ENCODE measurements at regions not wholly inside any gene's neighbourhood (a gene's known extent, or its start where the extent isn't known, plus 50 kb on each side); places are given as distances from the start of the nearest gene placed in this dataset.

GRCh38 chr20:17872434-17872833, 96.2 kb downstream of the SNX5 start:
- TF ChIP-seq CTCF (conservative IDR thresholded peaks at IDR 0.05; ENCODE audit: low read depth, low read length) = no peak
- DNase-seq (ENCODE audit: low read depth) = no peak
- no peak overlapping the region for H3K4me3 ChIP-seq (ENCODE audit: low read depth, low read length)

GRCh38 chr20:17871886-17872285, 96.7 kb downstream of the SNX5 start:
- no peak for TF ChIP-seq CTCF (conservative IDR thresholded peaks at IDR 0.05; ENCODE audit: low read depth, low read length)
- H3K4me3 ChIP-seq (ENCODE audit: low read depth, low read length) = no peak overlapping the region
- DNase-seq (ENCODE audit: low read depth) = no peak

GRCh38 chr20:17871181-17871580, 97.4 kb downstream of the SNX5 start:
- no peak for TF ChIP-seq CTCF (conservative IDR thresholded peaks at IDR 0.05; ENCODE audit: low read depth, low read length)
- no peak overlapping the region for H3K4me3 ChIP-seq (ENCODE audit: low read depth, low read length)
- DNase-seq (ENCODE audit: low read depth) = no peak

GRCh38 chr20:17870086-17870740, 98.4 kb downstream of the SNX5 start:
- no peak for TF ChIP-seq CTCF (conservative IDR thresholded peaks at IDR 0.05; ENCODE audit: low read depth, low read length)
- no peak for DNase-seq (ENCODE audit: low read depth)
- no peak overlapping the region for H3K4me3 ChIP-seq (ENCODE audit: low read depth, low read length)

- no peak for TF ChIP-seq CTCF (conservative IDR thresholded peaks at IDR 0.05; ENCODE audit: low read depth, low read length)
- H3K4me3 ChIP-seq (ENCODE audit: low read depth, low read length) = no peak overlapping the region
- no peak for DNase-seq (ENCODE audit: low read depth)
Observed at GRCh38 chr20:17869295-17869994, 99.1 kb downstream of the SNX5 start.

GRCh38 chr20:17868700-17869231, 99.8 kb downstream of the SNX5 start:
- no peak overlapping the region for H3K4me3 ChIP-seq (ENCODE audit: low read depth, low read length)
- no peak for TF ChIP-seq CTCF (conservative IDR thresholded peaks at IDR 0.05; ENCODE audit: low read depth, low read length)
- DNase-seq (ENCODE audit: low read depth) = no peak

Measured in epithelial cell of proximal tubule (primary cell).